ENCODE measurements at regions not wholly inside any gene's neighbourhood (a gene's known extent, or its start where the extent isn't known, plus 50 kb on each side); places are given as distances from the start of the nearest gene placed in this dataset.

DNA sequence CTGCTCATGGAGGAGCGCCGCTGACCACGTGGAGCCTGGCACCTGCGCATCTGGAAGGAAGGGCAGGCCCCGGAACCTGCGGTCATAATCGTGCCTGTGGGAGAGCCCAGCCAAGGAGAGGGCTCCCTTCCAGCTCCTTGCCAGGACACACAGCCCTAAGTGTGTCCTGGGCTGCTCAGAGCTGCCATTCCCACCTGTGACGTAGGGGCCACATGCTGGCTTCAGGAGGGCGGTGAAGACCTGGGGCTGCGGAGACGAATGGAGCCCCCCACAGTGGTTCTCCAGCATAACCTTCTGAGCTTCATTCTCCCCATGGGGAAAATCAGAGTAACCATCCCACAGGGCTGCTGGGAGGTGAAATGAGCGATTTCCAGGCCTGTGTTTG, 127.6 kb upstream of the CHST15 start:
- DNase-seq (ENCODE audit: low read depth in 3 of 3, low spot score in 2 of 3): no peak

DNA sequence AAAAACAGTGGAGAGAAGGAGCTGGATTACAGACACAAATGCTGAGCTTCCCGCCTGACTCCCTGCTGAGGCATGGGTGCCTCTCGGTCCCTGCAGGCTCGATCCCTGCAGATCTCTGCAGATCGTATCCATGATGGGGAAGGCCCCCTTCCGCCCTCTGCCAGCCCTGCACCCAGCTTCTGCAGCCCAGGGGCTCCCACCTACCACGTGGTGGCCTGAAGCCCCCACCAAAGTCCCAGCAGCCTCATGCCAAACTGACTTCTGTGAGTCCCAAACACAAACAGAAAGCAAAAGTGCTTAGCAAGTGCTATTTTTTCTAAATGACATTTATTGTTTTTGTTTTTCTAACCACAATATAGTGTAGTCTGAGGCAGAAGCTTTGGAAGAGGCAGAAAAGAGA, 127.1 kb upstream of the CHST15 start:
- DNase-seq (ENCODE audit: low read depth in 3 of 3, low spot score in 2 of 3): no peak

DNA sequence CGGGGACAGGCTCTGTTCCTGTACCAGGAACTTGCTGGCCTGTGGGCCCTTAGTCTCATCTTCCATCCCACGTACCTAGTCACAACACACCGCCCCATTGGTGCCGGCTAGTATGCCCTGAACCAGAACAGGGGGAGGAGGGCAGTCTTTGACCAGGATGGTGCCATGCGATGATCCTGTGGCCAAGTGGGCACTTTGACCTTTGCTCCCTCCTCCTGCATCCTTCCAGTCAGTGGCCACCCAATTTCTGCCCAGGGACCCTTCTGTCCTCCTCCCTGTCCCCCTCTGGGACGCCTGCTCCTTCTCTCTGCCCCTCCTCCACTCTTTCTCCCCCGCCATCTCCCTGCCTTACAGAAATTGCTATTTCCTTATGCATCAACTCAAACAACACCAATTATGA, 126.3 kb upstream of the CHST15 start:
- DNase-seq (ENCODE audit: low read depth in 3 of 3, low spot score in 2 of 3): no peak

DNA sequence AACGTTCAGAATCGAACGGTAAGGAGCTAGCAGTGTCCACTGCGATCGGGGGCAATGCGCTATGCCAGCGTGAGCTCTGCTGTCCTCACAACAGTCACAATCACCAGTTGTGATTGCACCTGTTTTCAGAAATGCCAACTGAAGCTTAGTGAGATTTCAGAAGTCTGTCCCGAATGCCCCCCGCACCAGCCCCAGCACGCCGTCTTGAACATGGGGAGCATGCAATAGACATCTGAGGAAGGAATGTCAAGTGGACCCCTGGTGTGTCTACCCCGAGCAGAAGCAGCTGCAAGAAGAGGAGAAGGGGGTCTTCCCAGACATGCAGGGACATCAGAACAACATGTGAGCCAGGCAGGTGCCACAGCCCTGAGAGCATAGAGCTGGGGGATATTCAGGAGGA, 125.7 kb upstream of the CHST15 start:
- no peak for DNase-seq (ENCODE audit: low read depth in 3 of 3, low spot score in 2 of 3)

DNA sequence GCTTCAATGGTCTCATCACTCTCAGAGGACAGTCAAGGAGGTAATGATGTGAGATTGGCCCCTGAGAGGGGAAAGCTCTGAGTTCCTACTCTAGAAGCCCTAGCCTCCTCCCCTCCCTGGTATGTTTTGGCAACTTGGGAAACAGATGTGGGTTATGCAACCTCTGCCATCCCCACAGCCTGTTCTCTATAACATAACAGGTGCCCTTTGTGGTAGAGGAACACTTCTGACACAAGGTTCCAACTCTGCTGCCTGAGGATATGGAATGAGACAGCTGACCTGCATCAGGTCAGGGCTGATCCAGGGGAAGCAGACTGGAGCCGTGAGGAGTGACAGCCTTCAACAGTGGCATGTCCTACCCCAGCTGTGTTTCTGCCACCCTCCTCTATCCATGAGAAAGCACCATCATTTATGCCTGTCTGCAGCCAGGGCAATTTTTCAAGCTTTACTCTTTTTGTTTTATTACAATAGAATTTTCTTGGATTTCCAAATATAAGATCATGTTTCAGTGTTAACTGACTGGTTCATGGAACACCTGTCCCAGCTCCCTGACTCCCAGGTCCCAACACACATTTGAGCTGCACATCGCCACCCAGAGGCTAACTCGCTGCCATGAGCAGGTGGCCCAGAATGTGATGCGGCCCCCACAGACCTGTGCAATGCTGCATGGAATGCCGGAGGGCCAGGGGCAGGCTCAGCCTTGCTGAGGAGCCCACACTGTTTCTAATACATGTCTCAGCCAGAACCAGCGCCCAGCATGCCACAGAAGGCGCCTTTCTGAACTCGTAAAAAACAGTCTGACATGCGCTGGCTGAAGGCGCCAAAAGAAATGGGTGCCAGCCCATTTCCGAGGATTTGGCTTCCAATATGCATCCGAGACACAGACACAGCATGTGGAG, 124.8 kb upstream of the CHST15 start:
- DNase-seq (ENCODE audit: low read depth in 3 of 3, low spot score in 2 of 3): no peak

DNA sequence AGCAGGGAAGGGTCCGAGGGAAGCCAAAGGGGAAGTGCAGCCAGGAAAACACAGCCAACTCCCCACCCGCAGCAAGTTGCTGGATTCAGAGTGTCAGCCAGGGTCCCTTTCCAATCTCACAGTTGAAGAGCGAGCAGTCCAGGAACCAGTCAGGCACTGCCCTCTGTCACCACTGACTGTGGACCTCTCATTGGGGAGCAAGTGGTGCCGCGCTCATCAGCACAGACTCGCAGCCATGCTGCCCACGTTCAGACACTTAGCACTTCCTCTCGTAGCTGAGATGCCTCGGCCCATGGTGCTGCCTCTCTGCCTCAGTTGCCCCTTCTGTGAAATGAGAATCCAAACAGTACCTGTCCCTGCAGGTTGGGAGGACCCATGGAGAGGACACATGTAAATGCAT, 123.6 kb upstream of the CHST15 start:
- DNase-seq (ENCODE audit: low read depth in 3 of 3, low spot score in 2 of 3): no peak

DNA sequence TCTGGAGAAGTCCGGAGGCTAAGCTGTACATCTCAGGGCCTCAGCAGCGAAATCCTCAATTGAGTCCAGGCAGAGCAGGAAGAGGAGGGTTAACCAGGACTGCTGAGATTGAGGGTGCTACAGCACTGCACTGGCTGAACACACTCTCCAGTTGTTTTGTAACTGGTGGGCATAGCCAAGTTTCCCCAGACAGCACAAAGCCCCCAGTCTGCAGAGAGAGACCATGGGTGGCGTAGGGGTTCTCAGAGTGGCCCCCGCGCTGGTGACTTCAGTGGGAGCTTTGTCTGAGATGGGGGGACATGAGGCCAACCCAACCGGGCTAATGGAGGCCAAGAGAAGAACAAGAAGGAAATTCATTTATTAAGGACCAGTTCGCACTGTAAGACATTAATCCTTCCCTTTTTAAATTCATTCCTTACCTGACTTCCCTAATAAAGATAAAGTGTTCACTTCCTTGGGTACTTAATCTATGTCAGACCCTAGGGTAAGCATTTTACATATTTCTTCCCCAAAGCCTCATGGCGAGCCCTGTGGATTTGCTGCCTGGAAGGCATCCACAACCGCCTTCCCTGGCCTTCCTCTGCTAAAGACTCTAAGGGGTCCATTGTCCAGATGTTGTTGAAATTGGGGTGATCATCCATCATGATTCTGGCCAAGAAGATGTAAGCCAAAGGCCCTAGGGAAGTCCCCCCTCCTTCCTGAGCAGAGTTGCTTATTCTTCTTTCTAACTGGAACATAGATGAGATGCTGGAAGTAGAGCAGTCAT, 121.4 kb upstream of the CHST15 start:
- no peak for DNase-seq (ENCODE audit: low read depth in 3 of 3, low spot score in 2 of 3)

DNA sequence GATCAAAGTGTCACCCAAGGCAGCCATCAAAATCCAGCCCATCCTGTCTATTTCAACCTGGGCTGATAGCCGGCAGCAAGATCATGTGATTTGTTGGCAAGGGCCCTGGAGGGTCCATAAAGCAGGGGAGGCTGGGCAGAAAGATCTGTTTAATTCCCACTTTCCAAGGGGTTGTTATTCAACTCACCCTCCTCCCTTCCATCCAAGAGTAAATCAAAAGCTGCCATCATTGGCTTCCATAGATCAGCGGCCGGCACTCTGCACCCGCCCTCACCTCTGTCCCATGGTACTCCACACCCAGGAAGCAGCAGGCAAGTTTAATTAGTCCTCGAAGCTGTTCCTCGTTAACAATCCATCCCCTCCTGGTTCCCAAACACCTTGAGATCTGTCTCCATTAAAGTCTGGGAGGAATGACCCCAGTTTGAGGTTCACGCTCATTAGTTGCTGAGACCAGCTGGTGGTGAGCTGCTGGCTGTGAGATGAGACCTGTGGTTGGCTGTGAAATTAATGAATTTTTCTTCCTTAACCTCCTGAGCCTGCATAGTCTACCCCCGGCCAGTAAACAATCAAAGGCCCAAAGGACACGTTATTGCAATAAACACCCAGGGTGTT, 120.6 kb upstream of the CHST15 start:
- no peak for DNase-seq (ENCODE audit: low read depth in 3 of 3, low spot score in 2 of 3)

DNA sequence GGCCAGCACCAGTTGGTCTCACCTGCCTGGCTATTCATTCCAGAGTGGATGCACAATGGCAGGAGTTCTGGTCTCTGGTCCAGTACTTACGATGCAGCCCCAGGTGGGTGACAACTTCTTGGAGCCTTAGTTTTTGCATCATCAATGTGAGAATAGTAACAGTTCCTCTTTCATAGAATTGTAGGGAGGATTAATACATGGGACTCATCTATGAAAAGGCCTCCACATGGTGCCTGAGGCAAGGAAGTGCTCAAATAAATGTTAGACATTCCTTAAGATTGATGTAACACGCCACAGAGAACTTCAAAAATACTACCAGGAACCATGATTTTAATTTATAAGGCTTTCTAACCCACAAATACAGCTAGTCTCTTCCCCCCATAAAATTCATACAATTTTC, 120.1 kb upstream of the CHST15 start:
- no peak for DNase-seq (ENCODE audit: low read depth in 3 of 3, low spot score in 2 of 3)

DNA sequence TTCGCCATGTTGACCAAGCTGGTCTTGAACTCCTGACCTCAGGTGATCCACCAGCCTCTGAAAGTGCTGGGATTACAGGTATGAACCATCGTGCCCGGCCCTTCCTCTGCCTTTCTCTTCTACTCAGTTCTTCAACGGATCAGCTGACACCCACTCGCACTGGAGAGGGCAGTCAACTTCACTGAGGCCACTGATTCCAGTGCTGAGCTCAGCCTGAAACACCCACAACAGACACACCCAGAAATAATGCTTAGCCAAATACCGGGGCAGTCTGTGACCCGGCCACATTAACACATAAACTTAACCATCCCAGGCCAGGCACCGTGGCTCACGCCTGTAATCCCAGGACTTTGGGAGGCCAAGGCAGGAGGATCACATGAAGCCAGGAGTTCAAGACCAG, 119.3 kb upstream of the CHST15 start:
- DNase-seq (ENCODE audit: low read depth in 3 of 3, low spot score in 2 of 3): no peak

DNA sequence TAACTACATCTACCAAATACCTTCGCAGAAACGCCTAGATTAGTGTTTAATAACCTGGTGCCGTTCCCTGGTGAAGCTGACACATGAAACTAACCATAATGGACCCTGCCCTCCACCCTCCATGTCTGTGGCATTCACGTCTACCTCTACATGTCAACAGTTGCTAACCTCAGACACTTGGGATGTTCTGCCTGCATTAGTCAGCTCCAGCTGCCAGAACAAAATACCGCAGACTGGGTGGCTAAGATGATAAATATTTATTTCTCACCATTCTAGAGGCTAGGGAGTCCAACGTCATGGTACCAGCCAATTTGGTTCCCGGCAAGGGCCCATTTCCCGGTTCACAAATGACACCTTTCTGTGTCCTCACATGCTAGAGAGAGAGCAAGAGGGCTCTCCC, 118.5 kb upstream of the CHST15 start:
- DNase-seq (ENCODE audit: low read depth in 3 of 3, low spot score in 2 of 3): no peak

DNA sequence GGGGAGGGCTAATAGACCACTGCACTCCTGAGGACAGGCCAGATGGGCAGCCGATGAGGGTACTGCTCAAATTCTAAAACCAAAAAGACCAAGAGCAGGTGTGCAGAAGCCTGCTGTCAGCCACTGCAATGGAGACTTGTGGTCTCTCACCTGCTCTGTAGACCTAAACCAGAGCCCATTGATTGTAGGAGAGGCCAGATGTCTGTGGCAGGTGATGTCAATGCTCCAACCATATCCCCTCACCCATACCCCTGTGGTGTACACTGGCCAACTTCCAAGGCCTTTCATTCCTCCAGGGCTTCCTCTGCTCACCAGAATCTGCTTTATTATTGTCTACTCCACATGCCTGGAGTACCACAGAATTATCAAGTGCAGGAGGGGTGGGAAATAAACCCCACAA, 116.9 kb upstream of the CHST15 start:
- DNase-seq (ENCODE audit: low read depth in 3 of 3, low spot score in 2 of 3): no peak

DNA sequence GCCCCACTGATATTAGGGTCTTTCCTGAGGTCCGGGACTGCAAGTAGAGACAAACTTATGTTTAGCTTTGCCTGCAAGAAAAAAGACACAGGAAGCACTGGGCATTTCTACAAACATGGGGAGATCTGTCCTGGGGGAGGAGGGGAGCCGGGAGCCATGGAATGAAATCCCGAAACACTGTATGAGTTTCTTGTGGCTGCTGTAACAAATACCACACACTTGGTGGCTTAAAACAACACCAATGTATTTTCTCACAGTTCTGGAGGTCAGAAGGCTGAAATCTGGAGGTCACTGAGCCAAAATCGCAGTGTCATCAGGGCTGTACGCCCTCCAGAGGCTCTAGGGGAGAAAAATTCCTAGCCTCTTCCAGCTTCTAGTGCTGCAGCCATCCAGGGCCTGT, 114.0 kb upstream of the CHST15 start:
- no peak for DNase-seq (ENCODE audit: low read depth in 3 of 3, low spot score in 2 of 3)

DNA sequence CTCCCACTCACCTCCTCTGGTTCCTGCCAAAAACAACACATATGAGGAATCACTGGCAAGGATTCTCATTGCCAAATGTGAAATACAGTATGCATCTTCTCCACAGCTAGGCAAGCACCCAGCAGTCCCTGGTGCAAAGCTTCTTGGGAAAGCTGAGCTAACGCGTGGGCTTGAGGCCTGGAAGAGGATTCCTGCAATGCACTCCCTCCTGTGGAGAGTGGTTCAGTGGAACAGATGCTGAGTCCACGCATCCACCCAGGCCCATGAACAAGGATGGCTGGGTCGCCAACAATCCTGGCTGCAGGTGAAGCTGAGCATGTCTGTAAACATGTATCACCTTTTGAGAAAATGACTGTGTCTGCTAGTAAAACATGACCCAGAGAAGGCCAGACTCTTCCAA, 113.2 kb upstream of the CHST15 start:
- no peak for DNase-seq (ENCODE audit: low read depth in 3 of 3, low spot score in 2 of 3)

DNA sequence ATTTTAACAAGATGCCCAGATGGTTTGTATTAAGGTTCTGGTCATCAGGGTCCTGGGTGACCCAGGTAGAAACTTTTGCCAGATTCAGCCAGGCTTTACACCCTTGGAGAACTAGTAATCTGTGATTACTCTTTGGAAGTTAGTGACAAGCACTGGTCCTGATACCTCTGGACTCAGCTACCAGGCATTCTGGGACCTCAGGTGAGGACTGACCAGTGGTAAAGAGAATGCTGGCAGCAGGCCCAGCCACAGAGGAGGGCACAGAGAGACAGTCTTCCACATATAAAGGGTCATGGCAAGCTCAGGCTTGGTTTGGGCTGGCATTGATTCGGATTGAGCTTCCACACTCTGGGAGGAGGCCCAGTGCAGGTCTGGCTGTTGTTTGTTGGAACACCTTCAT, 112.0 kb upstream of the CHST15 start:
- DNase-seq (ENCODE audit: low read depth in 3 of 3, low spot score in 2 of 3): no peak

DNA sequence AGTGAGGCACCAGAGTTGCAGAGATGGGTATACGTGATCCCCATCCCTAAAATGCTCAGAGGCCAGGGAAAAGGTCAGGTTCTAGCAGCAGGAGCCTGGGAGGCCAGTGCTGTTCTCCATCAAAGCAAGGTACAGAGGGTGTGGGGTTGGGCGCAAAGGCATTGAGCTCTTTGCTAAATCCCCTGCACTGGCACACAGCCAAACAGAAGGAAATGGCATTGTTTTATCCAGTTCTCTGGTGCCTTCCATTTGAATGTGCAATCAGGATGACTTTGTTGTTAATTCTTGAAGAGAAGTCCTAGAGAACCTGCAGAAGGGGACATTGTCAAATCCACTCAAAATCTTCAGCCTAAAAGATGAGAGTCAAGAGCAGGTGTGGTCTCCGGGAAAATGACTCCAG, 111.3 kb upstream of the CHST15 start:
- DNase-seq (ENCODE audit: low read depth in 3 of 3, low spot score in 2 of 3): no peak

DNA sequence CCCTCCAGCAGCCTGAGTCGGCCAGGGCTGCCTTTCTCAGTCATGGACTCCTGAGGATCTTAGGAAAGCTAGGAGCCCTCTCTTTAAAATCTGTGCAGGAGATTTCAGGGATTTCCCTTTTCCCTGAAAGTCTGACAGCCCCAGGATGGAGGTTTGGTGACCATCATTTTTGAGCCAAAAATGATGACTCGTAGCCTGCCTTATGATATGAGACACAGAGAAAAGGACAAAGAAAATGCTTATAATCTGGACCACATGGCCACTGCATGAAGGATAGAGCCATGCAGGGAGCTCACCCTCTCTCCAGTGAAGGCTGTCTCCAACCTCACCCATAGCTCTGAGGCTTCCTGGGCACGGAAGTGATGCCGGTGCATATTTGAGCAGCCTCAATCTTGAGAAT, 106.6 kb upstream of the CHST15 start:
- no peak for DNase-seq (ENCODE audit: low read depth in 3 of 3, low spot score in 2 of 3)

DNA sequence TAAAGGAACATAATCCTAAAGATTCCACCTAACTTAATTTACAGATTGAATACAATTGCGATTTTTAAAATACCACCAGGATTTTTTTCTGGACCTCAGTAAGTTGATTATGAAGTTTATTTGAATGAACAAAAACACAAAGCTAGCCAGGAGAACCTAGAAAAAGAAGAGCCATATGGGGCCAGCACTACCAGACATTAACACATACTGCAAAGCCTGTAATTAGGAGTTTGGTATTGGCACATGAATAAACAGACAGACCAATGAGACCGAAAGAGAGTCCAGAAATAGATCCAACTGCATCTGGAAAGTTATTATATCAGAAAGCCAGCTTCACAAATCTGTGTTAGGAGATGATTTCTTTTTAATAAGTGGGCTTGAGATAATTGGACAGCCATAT, 105.5 kb upstream of the CHST15 start:
- DNase-seq (ENCODE audit: low read depth in 3 of 3, low spot score in 2 of 3): no peak

DNA sequence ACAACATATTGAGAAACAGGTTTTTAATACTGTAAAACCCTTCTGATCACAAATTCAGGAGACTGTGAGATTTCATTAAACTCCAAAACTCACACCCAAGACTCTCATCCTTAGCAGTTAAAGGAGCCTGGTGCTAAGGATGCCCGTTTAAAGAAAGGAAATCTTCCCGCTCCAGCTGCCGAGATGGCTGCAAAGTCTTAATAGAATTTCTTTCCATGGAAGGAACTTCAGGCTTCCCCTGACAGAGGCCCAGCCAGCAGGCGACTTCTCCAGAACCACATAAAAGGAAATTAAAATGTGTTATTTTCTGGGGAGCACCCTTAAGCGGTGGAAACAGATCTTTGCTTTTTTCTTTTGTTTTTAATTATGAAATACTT, 104.7 kb upstream of the CHST15 start:
- DNase-seq (ENCODE audit: low read depth in 3 of 3, low spot score in 2 of 3): no peak

DNA sequence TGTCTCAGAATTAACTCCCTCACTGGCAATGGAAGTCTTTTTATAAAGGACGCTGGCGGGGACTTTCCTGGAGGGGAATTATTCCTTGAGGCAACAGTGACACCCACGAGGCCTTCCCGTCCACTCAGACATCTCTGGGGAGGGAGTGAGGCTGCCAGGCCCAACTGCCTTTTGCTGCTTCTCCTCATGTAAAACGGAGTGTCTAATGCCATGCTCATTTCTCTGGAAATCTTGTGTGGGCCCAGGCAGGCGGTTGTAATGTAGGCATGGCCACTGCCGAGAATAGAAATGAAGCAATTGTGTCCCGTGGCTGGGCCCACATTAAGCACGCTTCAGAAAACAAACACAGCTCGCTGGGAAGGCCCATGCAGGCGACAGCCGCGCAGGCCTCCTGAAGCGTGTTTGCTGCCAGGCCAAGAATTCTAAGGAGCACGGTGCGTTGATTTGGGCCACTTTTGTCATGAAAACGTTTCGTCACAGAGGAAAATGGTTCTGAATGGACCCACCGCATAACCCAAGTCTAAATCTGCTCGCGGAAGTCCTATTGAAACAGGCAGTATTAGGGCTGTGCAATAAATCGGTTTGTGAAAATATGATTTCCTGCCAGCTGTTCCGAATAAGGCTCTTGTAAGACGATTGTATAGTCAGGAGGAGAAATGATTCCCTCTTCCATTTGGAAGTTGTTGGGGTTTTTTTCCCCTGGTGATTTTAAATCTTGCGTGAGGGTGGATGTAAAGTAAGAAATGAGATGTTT, 104.2 kb upstream of the CHST15 start:
- DNase-seq (ENCODE audit: low read depth in 3 of 3, low spot score in 2 of 3): no peak

DNA sequence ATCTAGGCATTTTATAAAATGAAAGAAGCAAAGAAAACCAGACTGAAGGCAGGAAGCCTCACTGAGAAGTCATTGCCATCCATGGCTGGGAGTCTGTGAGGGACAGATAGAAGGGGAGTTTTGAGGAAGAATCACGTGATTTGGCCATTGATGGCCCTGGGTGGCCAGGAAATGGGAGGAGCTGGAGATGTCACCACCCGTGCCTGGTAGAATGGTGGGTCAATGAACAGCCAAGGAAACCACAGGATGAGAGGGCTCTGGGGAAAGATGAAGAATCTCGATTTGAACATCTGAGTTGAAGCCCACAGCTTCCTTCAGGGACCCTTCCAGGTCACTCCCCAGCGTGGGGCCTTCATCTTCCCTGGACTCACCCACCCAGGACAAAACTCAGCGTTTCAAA, 103.3 kb upstream of the CHST15 start:
- no peak for DNase-seq (ENCODE audit: low read depth in 3 of 3, low spot score in 2 of 3)
